HL-60 (cell line): ENCODE measurements at regions not wholly inside any gene's neighbourhood (a gene's known extent, or its start where the extent isn't known, plus 50 kb on each side); places are given as distances from the start of the nearest gene placed in this dataset.

Experiments
- GABPA ChIP-seq: IDR thresholded peaks from 2 replicates; pipeline ENCODE4 v1.6.1; 2012; ENCODE audit warnings: low read depth
- TF ChIP-seq, protein P1 (sequence below): IDR thresholded peaks from one replicate; pipeline ENCODE4 v1.5.1; 2011; ENCODE audit warnings: low read length, control low read depth, inconsistent platforms; ENCODE audit not compliant: insufficient read depth
- TF ChIP-seq, protein P2 (sequence below): IDR thresholded peaks from 2 replicates; pipeline ENCODE4 v1.6.1; 2012; ENCODE audit warnings: low read depth; ENCODE audit not compliant: insufficient replicate concordance

DNA sequence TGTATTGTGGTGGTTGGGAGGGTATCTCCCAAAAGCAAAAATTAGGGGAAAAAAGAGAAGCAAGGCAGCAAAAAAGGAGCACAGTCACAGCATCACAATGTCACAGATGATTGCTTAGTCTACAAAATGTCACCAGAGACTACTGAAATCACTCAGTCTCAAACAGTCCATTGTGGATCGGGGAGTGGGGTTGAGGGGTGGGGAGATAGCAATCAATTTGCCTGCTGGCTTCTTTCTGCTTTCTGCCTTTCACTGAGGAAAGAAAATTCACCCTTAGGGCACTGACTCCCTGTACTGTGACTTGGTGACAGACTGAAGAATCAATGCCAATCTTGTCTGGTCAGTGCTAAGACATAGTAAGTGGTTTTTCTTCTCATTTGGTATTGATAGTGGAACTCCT, 2127.1 kb upstream of the PCDH20 start:
- TF ChIP-seq, protein P1, sequence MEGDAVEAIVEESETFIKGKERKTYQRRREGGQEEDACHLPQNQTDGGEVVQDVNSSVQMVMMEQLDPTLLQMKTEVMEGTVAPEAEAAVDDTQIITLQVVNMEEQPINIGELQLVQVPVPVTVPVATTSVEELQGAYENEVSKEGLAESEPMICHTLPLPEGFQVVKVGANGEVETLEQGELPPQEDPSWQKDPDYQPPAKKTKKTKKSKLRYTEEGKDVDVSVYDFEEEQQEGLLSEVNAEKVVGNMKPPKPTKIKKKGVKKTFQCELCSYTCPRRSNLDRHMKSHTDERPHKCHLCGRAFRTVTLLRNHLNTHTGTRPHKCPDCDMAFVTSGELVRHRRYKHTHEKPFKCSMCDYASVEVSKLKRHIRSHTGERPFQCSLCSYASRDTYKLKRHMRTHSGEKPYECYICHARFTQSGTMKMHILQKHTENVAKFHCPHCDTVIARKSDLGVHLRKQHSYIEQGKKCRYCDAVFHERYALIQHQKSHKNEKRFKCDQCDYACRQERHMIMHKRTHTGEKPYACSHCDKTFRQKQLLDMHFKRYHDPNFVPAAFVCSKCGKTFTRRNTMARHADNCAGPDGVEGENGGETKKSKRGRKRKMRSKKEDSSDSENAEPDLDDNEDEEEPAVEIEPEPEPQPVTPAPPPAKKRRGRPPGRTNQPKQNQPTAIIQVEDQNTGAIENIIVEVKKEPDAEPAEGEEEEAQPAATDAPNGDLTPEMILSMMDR = no peak
- no peak for TF ChIP-seq GABPA
- TF ChIP-seq, protein P2, sequence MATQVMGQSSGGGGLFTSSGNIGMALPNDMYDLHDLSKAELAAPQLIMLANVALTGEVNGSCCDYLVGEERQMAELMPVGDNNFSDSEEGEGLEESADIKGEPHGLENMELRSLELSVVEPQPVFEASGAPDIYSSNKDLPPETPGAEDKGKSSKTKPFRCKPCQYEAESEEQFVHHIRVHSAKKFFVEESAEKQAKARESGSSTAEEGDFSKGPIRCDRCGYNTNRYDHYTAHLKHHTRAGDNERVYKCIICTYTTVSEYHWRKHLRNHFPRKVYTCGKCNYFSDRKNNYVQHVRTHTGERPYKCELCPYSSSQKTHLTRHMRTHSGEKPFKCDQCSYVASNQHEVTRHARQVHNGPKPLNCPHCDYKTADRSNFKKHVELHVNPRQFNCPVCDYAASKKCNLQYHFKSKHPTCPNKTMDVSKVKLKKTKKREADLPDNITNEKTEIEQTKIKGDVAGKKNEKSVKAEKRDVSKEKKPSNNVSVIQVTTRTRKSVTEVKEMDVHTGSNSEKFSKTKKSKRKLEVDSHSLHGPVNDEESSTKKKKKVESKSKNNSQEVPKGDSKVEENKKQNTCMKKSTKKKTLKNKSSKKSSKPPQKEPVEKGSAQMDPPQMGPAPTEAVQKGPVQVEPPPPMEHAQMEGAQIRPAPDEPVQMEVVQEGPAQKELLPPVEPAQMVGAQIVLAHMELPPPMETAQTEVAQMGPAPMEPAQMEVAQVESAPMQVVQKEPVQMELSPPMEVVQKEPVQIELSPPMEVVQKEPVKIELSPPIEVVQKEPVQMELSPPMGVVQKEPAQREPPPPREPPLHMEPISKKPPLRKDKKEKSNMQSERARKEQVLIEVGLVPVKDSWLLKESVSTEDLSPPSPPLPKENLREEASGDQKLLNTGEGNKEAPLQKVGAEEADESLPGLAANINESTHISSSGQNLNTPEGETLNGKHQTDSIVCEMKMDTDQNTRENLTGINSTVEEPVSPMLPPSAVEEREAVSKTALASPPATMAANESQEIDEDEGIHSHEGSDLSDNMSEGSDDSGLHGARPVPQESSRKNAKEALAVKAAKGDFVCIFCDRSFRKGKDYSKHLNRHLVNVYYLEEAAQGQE = no peak
